ENCODE measurements at regions not wholly inside any gene's neighbourhood (a gene's known extent, or its start where the extent isn't known, plus 50 kb on each side); places are given as distances from the start of the nearest gene placed in this dataset.

DNA sequence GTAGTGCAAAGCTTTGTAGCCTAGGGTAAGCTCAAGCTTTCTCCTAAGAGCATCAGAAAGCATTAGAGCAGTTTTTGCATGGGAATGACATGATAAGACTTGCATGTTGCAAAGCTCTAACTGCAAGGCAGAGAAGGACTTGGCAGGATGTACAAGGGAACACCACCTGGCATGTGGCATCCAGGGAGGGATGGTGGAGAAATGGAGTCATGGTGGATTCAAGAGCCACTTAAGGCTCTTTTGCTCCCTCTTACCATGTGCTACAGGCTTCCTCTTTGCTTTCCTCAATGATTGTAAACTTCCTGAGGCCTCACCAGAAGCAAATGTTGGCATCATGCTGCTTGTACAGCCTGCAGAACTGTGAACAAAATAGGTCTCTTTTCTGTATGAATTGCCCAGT, 266.0 kb downstream of the GLI2 start:
- TF ChIP-seq, protein P1, sequence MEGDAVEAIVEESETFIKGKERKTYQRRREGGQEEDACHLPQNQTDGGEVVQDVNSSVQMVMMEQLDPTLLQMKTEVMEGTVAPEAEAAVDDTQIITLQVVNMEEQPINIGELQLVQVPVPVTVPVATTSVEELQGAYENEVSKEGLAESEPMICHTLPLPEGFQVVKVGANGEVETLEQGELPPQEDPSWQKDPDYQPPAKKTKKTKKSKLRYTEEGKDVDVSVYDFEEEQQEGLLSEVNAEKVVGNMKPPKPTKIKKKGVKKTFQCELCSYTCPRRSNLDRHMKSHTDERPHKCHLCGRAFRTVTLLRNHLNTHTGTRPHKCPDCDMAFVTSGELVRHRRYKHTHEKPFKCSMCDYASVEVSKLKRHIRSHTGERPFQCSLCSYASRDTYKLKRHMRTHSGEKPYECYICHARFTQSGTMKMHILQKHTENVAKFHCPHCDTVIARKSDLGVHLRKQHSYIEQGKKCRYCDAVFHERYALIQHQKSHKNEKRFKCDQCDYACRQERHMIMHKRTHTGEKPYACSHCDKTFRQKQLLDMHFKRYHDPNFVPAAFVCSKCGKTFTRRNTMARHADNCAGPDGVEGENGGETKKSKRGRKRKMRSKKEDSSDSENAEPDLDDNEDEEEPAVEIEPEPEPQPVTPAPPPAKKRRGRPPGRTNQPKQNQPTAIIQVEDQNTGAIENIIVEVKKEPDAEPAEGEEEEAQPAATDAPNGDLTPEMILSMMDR (IDR thresholded peaks at IDR 0.05; ENCODE audit: extremely low read depth, missing control alignments) = no peak
- no peak for DNase-seq (ENCODE audit: low spot score)

DNA sequence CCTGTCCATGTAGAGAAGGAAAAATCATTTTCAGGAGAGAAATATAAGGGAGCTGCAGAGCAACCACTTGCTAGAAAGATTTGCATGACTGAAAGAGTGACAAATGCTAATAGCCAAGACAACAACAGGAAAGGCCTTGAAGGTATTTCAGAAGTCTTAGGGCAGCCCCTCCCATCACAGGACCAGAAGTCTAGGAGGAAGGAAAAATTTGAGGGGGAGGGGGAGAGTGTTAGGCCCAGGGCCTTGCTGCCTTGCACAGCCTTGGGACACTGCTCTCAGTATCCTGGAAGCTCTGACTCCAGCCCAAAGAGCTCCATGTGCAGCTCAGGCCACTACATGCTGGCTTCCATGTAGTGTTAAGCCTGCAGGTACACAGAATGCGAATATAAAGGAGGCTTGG, 266.9 kb downstream of the GLI2 start:
- TF ChIP-seq, protein P1 (IDR thresholded peaks at IDR 0.05; ENCODE audit: extremely low read depth, missing control alignments) = no peak
- DNase-seq (ENCODE audit: low spot score) = no peak

DNA sequence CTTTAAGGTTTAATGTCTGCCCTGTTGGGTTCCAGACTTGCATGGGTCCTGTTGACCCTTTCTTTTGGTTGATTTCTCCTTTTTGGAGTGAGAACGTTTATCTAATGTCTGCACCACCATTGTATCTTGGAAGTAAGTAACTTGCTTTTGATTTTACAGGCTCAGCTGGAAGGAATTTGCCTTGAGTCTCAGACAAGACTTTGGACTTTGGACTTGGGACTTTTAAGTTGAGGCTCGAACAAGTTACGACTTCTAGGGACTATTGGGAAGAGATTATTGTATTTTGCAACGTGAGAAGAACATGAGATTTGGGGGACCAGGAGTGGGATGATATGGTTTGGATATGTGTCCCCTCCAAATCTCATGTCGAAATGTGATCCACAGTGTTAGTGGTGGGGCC, 267.7 kb downstream of the GLI2 start:
- TF ChIP-seq, protein P1 (IDR thresholded peaks at IDR 0.05; ENCODE audit: extremely low read depth, missing control alignments) = no peak
- DNase-seq (ENCODE audit: low spot score) = no peak

DNA sequence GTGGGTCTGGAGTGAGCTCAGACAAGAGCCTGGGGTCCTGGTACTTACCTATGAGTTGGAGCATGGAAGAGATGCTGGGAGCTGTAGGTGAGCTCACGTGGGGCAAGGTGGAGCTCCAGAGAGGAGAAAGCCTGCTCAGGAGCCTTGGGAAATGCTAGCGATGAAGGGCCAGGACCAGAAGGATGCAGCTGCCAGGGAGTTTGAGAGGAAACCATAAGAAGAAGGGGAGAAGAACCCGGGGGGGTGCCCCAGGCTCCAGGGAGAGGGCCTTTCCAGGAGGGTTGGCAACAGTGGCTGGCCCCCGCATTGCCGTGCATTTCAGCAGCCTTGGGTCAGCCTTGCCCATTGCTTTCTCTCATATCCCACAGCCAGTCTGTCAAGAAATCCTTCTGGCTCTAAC, 268.7 kb downstream of the GLI2 start:
- TF ChIP-seq, protein P1 (IDR thresholded peaks at IDR 0.05; ENCODE audit: extremely low read depth, missing control alignments) = no peak
- no peak for DNase-seq (ENCODE audit: low spot score)

DNA sequence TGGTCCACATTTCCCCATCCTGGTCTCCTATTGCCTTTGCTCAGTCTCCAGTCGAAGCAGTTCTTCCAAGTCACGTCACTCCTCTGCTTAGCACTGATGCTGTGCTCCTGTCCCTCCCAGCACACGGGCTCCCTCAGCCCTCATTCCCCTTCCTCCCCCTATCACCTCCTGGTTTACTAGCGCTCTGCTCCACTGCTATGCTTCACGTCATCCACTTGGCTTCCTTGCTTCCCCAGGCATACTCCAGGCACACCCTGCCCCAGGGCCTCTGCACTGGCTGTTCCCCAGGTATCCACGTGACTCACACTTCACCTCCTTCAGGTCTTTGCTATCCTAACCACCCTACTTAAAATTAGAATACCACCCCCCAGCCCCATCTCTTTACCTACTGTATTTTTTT, 269.3 kb downstream of the GLI2 start:
- TF ChIP-seq, protein P1 (IDR thresholded peaks at IDR 0.05; ENCODE audit: extremely low read depth, missing control alignments) = no peak
- DNase-seq (ENCODE audit: low spot score) = no peak

DNA sequence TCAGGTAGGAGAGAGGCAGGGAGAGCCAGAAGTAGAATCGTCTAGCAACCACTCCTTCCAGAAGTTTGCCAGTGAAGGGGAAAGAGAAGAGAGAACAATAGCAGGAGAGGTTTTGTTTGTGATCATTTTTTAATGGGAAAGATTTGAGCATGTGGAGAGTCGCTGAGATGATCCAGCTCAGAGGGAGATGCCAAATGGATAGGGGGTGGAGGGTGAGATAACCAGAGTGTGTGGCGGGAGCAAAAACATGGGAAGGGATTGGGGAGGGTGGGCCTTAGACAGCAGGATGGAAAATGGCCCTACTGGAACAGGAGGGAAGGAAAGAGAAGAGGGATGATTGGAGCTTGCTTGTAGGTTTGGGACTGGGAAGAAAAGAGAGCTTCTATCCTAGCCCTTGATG, 269.8 kb downstream of the GLI2 start:
- TF ChIP-seq, protein P1 (IDR thresholded peaks at IDR 0.05; ENCODE audit: extremely low read depth, missing control alignments) = no peak

DNA sequence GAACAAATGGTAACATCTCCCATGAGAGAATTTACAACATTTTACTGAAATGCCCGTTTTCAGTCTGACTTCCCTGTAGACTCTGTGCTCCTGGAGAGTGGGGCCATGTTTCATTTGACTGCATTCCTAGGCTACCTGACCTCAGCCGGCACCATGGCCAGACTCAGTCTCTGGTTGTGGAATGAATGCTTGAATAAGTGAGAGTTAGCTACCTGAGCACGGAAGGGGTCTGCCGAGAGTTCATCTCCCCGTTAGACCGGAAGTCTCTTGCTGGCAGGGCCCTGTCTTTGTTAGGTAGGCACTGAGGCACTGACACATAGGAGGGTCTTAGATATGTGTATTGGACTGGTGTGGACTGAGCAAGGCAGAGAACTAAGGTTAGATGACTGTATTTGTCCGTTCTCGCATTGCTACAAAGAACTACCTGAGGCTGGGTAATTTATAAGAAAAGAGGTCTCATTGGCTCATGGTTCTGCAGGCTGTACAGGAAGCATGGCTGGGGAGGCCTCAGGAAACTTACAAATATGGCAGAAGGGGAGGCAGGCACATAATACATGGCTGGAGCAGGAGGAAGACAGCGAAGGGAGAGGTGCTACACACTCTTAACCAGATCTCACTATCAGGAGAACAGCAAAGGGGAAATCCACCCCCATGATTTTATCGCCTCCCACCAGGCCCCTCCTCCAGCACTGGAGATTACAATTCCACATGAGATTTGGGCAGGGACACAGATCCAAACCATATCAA, 271.2 kb downstream of the GLI2 start:
- DNase-seq (ENCODE audit: low spot score) = no peak
- TF ChIP-seq, protein P1 (IDR thresholded peaks at IDR 0.05; ENCODE audit: extremely low read depth, missing control alignments) = no peak

More for the DNA sequence above, 269.8 kb downstream of the GLI2 start:
- DNase-seq (ENCODE audit: low spot score) = no peak

Data from GM20000 (cell line).